ENCODE measurements at regions not wholly inside any gene's neighbourhood (a gene's known extent, or its start where the extent isn't known, plus 50 kb on each side); places are given as distances from the start of the nearest gene placed in this dataset.

DNA sequence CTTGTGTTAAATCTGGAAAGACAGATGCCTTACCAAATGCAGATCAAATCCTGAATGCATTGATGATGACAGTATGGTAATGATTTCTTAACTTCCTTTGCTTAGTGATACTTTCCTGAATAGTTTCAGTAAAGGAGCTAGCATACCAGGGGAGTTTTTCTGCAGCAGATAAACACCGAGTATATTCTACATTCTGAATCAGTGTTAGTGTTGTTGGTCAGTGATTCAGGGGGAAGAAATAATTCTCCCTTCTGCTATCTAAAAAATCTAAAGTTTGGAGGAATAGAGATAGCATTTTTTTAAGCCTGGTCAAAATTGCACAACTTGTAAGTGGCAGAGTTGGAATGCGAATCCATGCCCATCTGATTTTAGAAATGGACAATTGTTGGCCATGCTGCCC, 512.2 kb upstream of the MARCKS start:
- DNase-seq (ENCODE audit: low spot score): no peak

GRCh38 chr6:113347436-113347835, 509.7 kb upstream of the MARCKS start:
- DNase-seq (ENCODE audit: low spot score): no peak

DNA sequence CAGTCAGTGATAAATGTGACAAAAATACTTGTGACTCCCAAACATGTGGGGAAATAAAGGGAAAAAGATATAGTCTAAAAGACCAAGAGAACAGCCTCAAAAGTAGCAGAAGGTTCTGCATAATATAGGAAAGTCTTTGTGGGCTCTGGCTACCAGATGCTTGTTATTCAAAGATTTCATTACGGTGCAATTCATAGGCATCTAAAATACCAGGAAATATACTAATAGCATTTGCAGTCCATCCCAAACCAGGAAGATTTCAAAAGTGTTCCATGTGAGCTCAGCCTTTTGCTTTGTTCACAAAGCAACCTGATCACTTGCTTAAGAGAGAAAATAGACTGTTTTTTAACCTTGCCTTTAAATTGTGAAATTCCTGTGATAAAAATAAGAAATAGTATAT, 506.7 kb upstream of the MARCKS start:
- no peak for DNase-seq (ENCODE audit: low spot score)

GRCh38 chr6:113351173-113351834, 505.8 kb upstream of the MARCKS start:
- DNase-seq (ENCODE audit: low spot score): no peak

DNA sequence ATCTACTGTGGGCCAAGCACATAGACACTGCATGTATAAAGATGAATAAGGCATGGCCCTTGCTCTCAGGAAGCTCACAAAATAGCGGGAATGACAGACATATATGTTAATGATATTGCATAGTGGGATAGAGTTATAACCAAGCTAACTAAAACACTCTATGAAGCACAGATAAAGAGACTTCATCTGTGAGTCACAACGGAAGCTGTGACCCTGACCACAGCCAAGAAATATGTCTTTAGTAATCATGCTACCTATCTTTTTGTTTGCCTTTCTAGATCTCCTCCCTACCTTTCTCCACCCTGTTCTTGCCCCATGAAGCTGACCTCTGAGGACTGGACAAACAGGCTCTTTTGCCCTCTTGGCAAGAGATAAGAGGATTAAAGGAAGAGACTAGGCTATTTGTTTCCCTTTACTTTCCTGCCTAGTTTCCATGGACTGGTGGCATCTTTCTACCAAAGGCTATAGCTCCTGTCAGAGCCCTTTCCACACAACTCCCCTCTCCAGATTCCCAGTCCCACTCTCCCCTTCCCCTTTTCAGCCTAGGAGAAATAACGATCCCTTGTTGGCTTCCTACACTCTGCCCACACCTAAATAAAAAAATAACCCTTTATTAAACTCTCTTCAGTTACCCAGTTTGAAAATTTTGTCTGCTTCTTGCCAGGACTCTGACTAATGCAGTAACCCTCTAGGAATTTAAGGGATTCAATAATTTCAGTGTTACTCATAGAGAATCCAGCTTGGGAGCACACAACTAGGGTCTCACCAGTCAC, 504.9 kb upstream of the MARCKS start:
- no peak for DNase-seq (ENCODE audit: low spot score)

GRCh38 chr6:113352831-113353230, 504.3 kb upstream of the MARCKS start:
- DNase-seq (ENCODE audit: low spot score): no peak

DNA sequence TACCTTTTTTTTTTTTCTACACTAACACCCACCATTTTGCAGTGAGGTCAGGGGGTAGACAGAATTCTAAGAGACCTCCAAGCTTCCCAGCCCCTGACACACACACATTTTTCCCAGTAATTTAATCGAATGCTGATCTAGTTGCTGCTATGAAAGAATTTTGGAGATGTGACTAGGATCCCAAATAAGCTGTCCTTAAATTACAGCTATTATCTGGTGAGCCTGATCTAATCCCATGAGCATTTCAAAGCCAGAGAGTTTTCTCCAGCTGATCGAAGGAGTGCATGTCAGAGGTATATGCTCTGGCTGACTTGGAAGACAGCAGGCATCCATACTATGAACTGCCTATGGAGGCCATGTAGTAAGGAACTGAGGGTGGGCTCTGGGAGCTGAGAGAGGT, 503.8 kb upstream of the MARCKS start:
- DNase-seq (ENCODE audit: low spot score): no peak

GRCh38 chr6:113354204-113354895, 502.8 kb upstream of the MARCKS start:
- no peak for DNase-seq (ENCODE audit: low spot score)

- no peak for DNase-seq (ENCODE audit: low spot score)
Observed at GRCh38 chr6:113356139-113356538, 501.0 kb upstream of the MARCKS start.

- DNase-seq (ENCODE audit: low spot score): no peak
Observed at GRCh38 chr6:113357041-113357440, 500.1 kb upstream of the MARCKS start.

- no peak for DNase-seq (ENCODE audit: low spot score)
Observed at GRCh38 chr6:113358063-113358583, 499.0 kb upstream of the MARCKS start.

- DNase-seq (ENCODE audit: low spot score): no peak
Observed at GRCh38 chr6:113359155-113360140, 497.7 kb upstream of the MARCKS start.

- no peak for DNase-seq (ENCODE audit: low spot score)
Observed at GRCh38 chr6:113361014-113361645, 496.0 kb upstream of the MARCKS start.

- no peak for DNase-seq (ENCODE audit: low spot score)
Observed at GRCh38 chr6:113362301-113363047, 494.7 kb upstream of the MARCKS start.

DNA sequence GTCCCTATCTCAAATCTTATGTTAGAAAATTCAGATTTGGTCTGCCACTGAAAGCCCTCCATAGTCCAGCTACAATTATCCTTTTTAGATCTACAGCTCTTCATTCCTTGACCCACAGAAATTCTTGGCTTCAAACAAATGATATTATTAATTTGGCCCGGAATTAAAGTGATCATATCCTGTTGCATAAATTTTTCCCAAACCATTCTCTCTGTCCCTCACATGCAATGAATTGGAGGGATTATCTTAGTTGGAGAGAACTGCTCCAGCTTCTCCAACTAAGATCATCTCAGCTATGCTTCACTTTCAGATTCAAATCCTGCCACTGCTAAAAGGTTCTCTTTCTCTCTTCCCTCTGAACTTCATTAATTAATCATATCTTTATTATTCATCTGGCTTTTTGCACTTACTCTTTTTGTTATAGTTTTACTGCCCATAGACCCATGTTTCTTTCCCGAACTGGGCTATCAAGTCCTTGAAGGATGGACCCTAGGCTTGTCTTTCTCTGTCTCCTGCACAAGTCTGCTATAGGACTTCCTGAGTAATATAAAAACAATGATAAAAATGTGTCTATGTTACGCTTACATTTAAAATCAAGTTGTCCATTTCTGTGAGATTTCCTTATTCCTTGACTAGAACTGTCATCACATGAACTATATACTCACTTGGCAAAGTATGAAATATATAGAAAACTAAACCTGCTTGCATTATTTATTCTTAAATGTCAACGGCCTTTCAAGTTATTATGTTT, 493.9 kb upstream of the MARCKS start:
- DNase-seq (ENCODE audit: low spot score): no peak

- no peak for DNase-seq (ENCODE audit: low spot score)
Observed at GRCh38 chr6:113363866-113364265, 493.3 kb upstream of the MARCKS start.

DNA sequence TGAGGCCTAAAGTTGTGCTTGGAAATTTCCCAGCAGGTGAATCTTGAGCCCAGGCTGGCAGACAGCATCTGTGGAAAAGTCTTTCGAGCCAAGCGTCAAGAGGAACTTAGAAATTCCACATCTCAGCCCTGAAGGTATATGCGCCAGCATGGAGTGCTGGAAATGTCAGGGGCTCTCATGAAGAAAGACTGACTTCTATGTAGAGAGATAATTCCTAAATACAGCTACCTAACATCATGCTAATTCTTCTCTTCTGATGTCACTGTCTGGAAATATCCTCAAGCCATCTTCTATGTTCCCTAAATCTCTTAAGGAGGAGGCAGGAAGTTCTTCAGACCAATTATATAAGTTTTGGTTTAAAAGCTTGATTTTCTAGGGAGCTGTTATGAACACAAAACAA, 492.4 kb upstream of the MARCKS start:
- no peak for DNase-seq (ENCODE audit: low spot score)

DNA sequence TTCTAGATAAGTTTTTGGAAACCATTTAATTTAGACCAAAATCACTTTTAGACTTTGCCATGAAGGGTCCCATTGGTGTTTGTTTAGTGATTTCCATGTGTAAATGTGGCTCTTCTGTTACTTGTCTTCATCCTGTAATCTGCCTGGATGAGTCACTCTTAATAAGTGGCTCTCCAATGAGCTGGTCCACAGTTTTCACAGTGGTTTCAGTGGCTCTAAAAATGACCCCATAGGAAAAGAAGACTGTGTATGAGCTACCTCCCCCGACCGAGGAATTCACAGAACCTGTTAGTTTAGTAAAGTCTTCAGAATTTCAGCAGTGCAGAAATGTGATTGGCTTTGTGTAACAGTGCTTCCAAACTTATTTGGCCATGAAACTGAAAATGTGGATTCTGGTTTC, 492.0 kb upstream of the MARCKS start:
- no peak for DNase-seq (ENCODE audit: low spot score)

- no peak for DNase-seq (ENCODE audit: low spot score)
Observed at GRCh38 chr6:113366505-113366904, 490.6 kb upstream of the MARCKS start.

Data from pons (tissue), 1 donor.